ENCODE measurements at regions not wholly inside any gene's neighbourhood (a gene's known extent, or its start where the extent isn't known, plus 50 kb on each side); places are given as distances from the start of the nearest gene placed in this dataset.

DNA sequence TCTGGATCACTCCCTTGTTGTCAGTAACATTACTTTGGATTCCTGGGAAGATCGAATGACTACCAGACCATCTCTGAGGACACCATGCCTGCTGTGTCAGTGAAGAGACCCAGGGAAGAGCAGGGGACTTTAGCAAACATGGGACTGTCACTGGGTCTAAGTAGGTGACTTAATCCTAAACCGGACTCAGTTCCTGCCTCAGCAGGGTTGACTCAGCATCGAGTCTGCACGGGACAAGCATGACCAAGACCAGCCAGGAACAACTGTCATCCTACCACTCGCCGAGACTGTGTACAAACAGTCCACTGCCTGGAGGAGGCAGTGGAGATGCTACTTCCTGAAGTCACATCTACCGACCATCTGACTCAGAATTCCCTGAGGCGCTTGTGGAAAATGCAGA lies 53.2 kb upstream of the RAB4A start:
- Histone ChIP-seq H3K4me3 (replicated peaks in 1 of 3; ENCODE audit: insufficient read depth in 1 of 3, low read depth in 2 of 3, low read length in 3 of 3) (no peak overlapping the region), H3K27ac (ENCODE audit: extremely low read length, insufficient read depth, low read length) (no peak overlapping the region), H3K9ac (ENCODE audit: insufficient read depth, low read depth, low read length) (0 out of 2 replicates have a peak overlapping the region, but pooled peaks have one; percentile 6), H2AFZ (ENCODE audit: low read length) (no peak overlapping the region), H3K4me2 (ENCODE audit: low read depth, low read length) (peak overlapping the region; percentile 50), H3K27me3 (ENCODE audit: control insufficient read depth in 1 of 2, insufficient read depth in 2 of 2, low read length in 2 of 2) (no peaks in the 10 kb centered on the region), H3K9me3 (ENCODE audit: low read length) (no peaks in the 10 kb centered on the region), H4K20me1 (ENCODE audit: insufficient read depth, low read length) (no peaks in the 10 kb centered on the region), H3K79me2 (ENCODE audit: insufficient read depth, low read length) (no peaks in the 10 kb centered on the region), H3K4me1 (ENCODE audit: insufficient read depth, low read length) (peaks cover 62% of the 10 kb centered on the region), H3K36me3 (replicated peaks in 1 of 2; ENCODE audit: control insufficient read depth in 1 of 2, insufficient read depth in 2 of 2, low read length in 2 of 2) (no peaks in the 10 kb centered on the region)
- CTCF ChIA-PET (ENCODE audit: low intra/inter-chr PET ratio, low total read pairs) = interaction anchor here (1.2 kb wide), 1 partner anchor 10 kb away, joined by 3 read pairs; no protein-coding TSS in a partner anchor
- peak; percentile 44 for DNase-seq (ENCODE audit: low spot score)
- POLR2A ChIA-PET = no interaction called here
- FAIRE-seq = peak; percentile 47
- peak; percentile 40 for ATAC-seq
- BruUV-seq (replicated peaks) = no TSS peak
- intact Hi-C loops (cut with micrococcal nuclease; ENCODE audit: unreplicated experiment) (no loop called here), in situ Hi-C loops (cut with HindIII; ENCODE audit: extremely low pct_ligation_motif_present, low pct_unique_long_range_greater_than_20kb) (no loop called here)
- WGBS (ENCODE audit: low lambda C conversion rate) = 52% methylated on average over 3 of the region's 8 CpGs
- TF ChIP-seq SALL1 (CRISPR knock-in tag; IDR thresholded peaks at IDR 0.05) = 0 out of 2 replicates have a peak, but pooled peaks have one; percentile 28
- TF ChIP-seq, protein P1, sequence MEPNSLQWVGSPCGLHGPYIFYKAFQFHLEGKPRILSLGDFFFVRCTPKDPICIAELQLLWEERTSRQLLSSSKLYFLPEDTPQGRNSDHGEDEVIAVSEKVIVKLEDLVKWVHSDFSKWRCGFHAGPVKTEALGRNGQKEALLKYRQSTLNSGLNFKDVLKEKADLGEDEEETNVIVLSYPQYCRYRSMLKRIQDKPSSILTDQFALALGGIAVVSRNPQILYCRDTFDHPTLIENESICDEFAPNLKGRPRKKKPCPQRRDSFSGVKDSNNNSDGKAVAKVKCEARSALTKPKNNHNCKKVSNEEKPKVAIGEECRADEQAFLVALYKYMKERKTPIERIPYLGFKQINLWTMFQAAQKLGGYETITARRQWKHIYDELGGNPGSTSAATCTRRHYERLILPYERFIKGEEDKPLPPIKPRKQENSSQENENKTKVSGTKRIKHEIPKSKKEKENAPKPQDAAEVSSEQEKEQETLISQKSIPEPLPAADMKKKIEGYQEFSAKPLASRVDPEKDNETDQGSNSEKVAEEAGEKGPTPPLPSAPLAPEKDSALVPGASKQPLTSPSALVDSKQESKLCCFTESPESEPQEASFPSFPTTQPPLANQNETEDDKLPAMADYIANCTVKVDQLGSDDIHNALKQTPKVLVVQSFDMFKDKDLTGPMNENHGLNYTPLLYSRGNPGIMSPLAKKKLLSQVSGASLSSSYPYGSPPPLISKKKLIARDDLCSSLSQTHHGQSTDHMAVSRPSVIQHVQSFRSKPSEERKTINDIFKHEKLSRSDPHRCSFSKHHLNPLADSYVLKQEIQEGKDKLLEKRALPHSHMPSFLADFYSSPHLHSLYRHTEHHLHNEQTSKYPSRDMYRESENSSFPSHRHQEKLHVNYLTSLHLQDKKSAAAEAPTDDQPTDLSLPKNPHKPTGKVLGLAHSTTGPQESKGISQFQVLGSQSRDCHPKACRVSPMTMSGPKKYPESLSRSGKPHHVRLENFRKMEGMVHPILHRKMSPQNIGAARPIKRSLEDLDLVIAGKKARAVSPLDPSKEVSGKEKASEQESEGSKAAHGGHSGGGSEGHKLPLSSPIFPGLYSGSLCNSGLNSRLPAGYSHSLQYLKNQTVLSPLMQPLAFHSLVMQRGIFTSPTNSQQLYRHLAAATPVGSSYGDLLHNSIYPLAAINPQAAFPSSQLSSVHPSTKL (CRISPR knock-in tag; IDR thresholded peaks at IDR 0.05) = peak; percentile 10; the same call in 1 of the 2 replicates
- 0 out of 2 replicates have a peak, but pooled peaks have one; percentile 24 for TF ChIP-seq ETV5 (CRISPR knock-in tag; IDR thresholded peaks at IDR 0.05; ENCODE audit: borderline replicate concordance)
- 0 out of 2 replicates have a peak, but pooled peaks have one; percentile 27 for TF ChIP-seq ZMYM3 (CRISPR knock-in tag; IDR thresholded peaks at IDR 0.05)
- 0 out of 2 replicates have a peak, but pooled peaks have one; percentile 11 for TF ChIP-seq GATAD2A (CRISPR knock-in tag; IDR thresholded peaks at IDR 0.05)
- TF ChIP-seq, protein P2, sequence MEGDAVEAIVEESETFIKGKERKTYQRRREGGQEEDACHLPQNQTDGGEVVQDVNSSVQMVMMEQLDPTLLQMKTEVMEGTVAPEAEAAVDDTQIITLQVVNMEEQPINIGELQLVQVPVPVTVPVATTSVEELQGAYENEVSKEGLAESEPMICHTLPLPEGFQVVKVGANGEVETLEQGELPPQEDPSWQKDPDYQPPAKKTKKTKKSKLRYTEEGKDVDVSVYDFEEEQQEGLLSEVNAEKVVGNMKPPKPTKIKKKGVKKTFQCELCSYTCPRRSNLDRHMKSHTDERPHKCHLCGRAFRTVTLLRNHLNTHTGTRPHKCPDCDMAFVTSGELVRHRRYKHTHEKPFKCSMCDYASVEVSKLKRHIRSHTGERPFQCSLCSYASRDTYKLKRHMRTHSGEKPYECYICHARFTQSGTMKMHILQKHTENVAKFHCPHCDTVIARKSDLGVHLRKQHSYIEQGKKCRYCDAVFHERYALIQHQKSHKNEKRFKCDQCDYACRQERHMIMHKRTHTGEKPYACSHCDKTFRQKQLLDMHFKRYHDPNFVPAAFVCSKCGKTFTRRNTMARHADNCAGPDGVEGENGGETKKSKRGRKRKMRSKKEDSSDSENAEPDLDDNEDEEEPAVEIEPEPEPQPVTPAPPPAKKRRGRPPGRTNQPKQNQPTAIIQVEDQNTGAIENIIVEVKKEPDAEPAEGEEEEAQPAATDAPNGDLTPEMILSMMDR (CRISPR knock-in tag; IDR thresholded peaks at IDR 0.05) = peak; percentile 46
- peak; percentile 61; the same call in 1 of the 2 replicates for TF ChIP-seq ELF1 (CRISPR knock-in tag; IDR thresholded peaks at IDR 0.05)
- TF ChIP-seq NFATC3 (CRISPR knock-in tag; IDR thresholded peaks at IDR 0.05) = no peak
- peak; percentile 22 for TF ChIP-seq XRCC5 (optimal IDR thresholded peaks at IDR 0.05; ENCODE audit: low read length)
- TF ChIP-seq HOXA3 (CRISPR knock-in tag; IDR thresholded peaks at IDR 0.05) = peak; percentile 13; the same call in 1 of the 2 replicates
- peak; percentile 44; the same call in 1 of the 2 replicates for TF ChIP-seq GABPB1 (CRISPR knock-in tag; IDR thresholded peaks at IDR 0.05)
- peak; percentile 39; the same call in 1 of the 2 replicates for TF ChIP-seq MAFF (IDR thresholded peaks at IDR 0.05; ENCODE audit: low read depth, low read length)
- TF ChIP-seq ZBTB38 (CRISPR knock-in tag; IDR thresholded peaks at IDR 0.05) = peak; percentile 65
- no peak for TF ChIP-seq TEF (CRISPR knock-in tag; IDR thresholded peaks at IDR 0.05)
- 0 out of 2 replicates have a peak, but pooled peaks have one; percentile 43 for TF ChIP-seq MEF2D (CRISPR knock-in tag; IDR thresholded peaks at IDR 0.05)
- peak; percentile 60; the same call in 1 of the 2 replicates for TF ChIP-seq FOXA3 (CRISPR knock-in tag; IDR thresholded peaks at IDR 0.05)
- no peak for TF ChIP-seq ZNF883 (CRISPR knock-in tag; IDR thresholded peaks at IDR 0.05; ENCODE audit: not compliant biosample characterization)
- TF ChIP-seq, protein P3, sequence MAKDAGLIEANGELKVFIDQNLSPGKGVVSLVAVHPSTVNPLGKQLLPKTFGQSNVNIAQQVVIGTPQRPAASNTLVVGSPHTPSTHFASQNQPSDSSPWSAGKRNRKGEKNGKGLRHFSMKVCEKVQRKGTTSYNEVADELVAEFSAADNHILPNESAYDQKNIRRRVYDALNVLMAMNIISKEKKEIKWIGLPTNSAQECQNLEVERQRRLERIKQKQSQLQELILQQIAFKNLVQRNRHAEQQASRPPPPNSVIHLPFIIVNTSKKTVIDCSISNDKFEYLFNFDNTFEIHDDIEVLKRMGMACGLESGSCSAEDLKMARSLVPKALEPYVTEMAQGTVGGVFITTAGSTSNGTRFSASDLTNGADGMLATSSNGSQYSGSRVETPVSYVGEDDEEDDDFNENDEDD (CRISPR knock-in tag; IDR thresholded peaks at IDR 0.05; ENCODE audit: borderline replicate concordance) = no peak
- peak; percentile 9; the same call in 1 of the 2 replicates for TF ChIP-seq SMC3 (IDR thresholded peaks at IDR 0.05; ENCODE audit: low read length)

All from HepG2 (cell line).